SK-N-SH (cell line): ENCODE measurements at regions not wholly inside any gene's neighbourhood (a gene's known extent, or its start where the extent isn't known, plus 50 kb on each side); places are given as distances from the start of the nearest gene placed in this dataset.

Source experiments
- CHD2 ChIP-seq: fragments of 150-350 bp; IDR thresholded peaks from 2 replicates; pipeline ENCODE4 v1.6.1; 2018; ENCODE audit warnings: low read length; ENCODE audit not compliant: partially characterized antibody
- EZH2phosphoT487 ChIP-seq: fragments of 200-600 bp; sonication (generic); IDR thresholded peaks from 2 replicates; pipeline ENCODE4 v1.6.1; 2017; ENCODE audit warnings: low read depth, mixed run types, mild to moderate bottlenecking, antibody characterized with exemption, moderate library complexity, borderline replicate concordance
- FOXM1 ChIP-seq: IDR thresholded peaks from 2 replicates; pipeline ENCODE4 v1.4.0; 2012; ENCODE audit warnings: low read depth, mild to moderate bottlenecking
- JUND ChIP-seq: IDR thresholded peaks from 2 replicates; pipeline ENCODE4 v1.4.0; 2012
- POLR2AphosphoS5 ChIP-seq: IDR thresholded peaks from 2 replicates; pipeline ENCODE4 v1.6.1; 2012; ENCODE audit warnings: low read depth, low read length
- RCOR1 ChIP-seq: fragments of 150-350 bp; IDR thresholded peaks from 2 replicates; pipeline ENCODE4 v1.6.1; 2017; ENCODE audit warnings: antibody characterized with exemption, low read length
- TAF1 ChIP-seq: IDR thresholded peaks from 2 replicates; pipeline ENCODE4 v1.6.1; 2012; ENCODE audit warnings: low read depth, mild to moderate bottlenecking, low read length, moderate library complexity, borderline replicate concordance
- USF2 ChIP-seq: fragments of 150-350 bp; IDR thresholded peaks from 2 replicates; pipeline ENCODE4 v1.6.1; 2017; ENCODE audit warnings: antibody characterized with exemption, low read length, low read depth, borderline replicate concordance
- YY1 ChIP-seq: IDR thresholded peaks from 2 replicates; pipeline ENCODE4 v1.4.0; 2012; ENCODE audit warnings: low read depth, mild to moderate bottlenecking
- TF ChIP-seq, protein P1 (sequence below): fragments of 200-600 bp; sonication (generic); IDR thresholded peaks from 2 replicates; pipeline ENCODE4 v1.6.1; 2017; ENCODE audit warnings: antibody characterized with exemption, mild to moderate bottlenecking, moderate library complexity
- TF ChIP-seq, protein P2 (sequence below): fragments of 150-350 bp; IDR thresholded peaks from 2 replicates; pipeline ENCODE4 v1.6.1; 2016; ENCODE audit warnings: mild to moderate bottlenecking, low read depth, low read length
- TF ChIP-seq, protein P3 (sequence below): IDR thresholded peaks from 2 replicates; pipeline ENCODE4 v1.6.1; 2012; ENCODE audit warnings: mild to moderate bottlenecking, low read depth, low read length, moderate library complexity
- TF ChIP-seq, protein P4 (sequence below): IDR thresholded peaks from 2 replicates; pipeline ENCODE4 v1.4.0; 2012; ENCODE audit warnings: low read depth

DNA sequence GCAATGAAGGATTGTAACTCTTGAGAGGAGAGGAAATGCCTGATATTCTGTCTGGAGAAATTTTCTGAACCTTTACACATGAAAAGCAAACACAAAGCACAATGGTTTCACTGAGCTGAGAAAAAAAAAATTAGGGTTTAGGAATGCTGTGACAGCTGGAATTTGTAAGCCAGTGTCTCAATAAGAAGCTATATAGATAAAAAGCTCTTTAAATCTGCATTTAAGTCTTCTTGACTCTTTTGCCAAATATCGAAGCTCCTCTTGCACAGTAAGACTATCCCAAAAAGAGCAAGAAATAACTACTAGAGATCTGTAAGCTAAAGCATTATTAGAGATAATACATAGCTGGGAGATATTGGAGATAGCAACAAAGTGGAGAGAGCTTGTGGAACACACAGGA, 1334.0 kb upstream of the CITED2 start:
- TF ChIP-seq POLR2AphosphoS5 (no peak), EZH2phosphoT487 (no peak), YY1 (no peak), TAF1 (no peak), FOXM1 (no peak), JUND (no peak), CHD2 (no peak), RCOR1 (no peak), USF2 (no peak)
- TF ChIP-seq, protein P1, sequence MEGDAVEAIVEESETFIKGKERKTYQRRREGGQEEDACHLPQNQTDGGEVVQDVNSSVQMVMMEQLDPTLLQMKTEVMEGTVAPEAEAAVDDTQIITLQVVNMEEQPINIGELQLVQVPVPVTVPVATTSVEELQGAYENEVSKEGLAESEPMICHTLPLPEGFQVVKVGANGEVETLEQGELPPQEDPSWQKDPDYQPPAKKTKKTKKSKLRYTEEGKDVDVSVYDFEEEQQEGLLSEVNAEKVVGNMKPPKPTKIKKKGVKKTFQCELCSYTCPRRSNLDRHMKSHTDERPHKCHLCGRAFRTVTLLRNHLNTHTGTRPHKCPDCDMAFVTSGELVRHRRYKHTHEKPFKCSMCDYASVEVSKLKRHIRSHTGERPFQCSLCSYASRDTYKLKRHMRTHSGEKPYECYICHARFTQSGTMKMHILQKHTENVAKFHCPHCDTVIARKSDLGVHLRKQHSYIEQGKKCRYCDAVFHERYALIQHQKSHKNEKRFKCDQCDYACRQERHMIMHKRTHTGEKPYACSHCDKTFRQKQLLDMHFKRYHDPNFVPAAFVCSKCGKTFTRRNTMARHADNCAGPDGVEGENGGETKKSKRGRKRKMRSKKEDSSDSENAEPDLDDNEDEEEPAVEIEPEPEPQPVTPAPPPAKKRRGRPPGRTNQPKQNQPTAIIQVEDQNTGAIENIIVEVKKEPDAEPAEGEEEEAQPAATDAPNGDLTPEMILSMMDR: no peak
- TF ChIP-seq, protein P2, sequence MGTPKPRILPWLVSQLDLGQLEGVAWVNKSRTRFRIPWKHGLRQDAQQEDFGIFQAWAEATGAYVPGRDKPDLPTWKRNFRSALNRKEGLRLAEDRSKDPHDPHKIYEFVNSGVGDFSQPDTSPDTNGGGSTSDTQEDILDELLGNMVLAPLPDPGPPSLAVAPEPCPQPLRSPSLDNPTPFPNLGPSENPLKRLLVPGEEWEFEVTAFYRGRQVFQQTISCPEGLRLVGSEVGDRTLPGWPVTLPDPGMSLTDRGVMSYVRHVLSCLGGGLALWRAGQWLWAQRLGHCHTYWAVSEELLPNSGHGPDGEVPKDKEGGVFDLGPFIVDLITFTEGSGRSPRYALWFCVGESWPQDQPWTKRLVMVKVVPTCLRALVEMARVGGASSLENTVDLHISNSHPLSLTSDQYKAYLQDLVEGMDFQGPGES: no peak
- TF ChIP-seq, protein P3, sequence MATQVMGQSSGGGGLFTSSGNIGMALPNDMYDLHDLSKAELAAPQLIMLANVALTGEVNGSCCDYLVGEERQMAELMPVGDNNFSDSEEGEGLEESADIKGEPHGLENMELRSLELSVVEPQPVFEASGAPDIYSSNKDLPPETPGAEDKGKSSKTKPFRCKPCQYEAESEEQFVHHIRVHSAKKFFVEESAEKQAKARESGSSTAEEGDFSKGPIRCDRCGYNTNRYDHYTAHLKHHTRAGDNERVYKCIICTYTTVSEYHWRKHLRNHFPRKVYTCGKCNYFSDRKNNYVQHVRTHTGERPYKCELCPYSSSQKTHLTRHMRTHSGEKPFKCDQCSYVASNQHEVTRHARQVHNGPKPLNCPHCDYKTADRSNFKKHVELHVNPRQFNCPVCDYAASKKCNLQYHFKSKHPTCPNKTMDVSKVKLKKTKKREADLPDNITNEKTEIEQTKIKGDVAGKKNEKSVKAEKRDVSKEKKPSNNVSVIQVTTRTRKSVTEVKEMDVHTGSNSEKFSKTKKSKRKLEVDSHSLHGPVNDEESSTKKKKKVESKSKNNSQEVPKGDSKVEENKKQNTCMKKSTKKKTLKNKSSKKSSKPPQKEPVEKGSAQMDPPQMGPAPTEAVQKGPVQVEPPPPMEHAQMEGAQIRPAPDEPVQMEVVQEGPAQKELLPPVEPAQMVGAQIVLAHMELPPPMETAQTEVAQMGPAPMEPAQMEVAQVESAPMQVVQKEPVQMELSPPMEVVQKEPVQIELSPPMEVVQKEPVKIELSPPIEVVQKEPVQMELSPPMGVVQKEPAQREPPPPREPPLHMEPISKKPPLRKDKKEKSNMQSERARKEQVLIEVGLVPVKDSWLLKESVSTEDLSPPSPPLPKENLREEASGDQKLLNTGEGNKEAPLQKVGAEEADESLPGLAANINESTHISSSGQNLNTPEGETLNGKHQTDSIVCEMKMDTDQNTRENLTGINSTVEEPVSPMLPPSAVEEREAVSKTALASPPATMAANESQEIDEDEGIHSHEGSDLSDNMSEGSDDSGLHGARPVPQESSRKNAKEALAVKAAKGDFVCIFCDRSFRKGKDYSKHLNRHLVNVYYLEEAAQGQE: no peak
- TF ChIP-seq, protein P4, sequence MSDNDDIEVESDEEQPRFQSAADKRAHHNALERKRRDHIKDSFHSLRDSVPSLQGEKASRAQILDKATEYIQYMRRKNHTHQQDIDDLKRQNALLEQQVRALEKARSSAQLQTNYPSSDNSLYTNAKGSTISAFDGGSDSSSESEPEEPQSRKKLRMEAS: no peak
